ENCODE measurements at regions not wholly inside any gene's neighbourhood (a gene's known extent, or its start where the extent isn't known, plus 50 kb on each side); places are given as distances from the start of the nearest gene placed in this dataset.

DNA sequence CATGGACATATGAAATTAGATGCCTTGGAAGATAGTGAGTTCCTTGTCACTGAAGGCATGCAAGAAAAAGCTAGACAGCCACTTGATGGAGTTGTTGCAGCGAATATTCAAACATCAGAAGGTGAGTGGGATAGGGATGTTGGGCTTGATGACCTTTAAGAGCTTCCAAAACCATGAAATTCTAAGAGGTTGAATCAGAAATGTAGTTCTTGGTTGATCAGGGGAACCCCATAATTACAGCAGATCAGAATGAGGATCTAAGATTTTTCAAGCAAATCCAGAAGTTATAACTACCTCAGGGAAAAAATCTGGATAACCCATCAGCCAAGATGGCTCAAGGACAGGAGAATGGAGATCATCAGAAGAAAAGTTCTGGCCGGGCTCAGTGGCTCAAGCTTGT lies 244.3 kb upstream of the NR4A3 start:
- no peaks in the 10 kb centered on the region for H3K9me2 ChIP-seq
- POLR2A ChIA-PET, result no interaction called here
- H3K36me3 ChIP-seq (replicated peaks in 1 of 2; ENCODE audit: control insufficient read depth in 1 of 2, insufficient read depth in 2 of 2, low read length in 1 of 2), result no peaks in the 10 kb centered on the region
- WGBS (ENCODE audit: low lambda C conversion rate), result 60% methylated on average over 2 of the region's 2 CpGs
- no peaks in the 10 kb centered on the region for H3K79me2 ChIP-seq (ENCODE audit: insufficient read depth)
- H3K27ac ChIP-seq (ENCODE audit: low read depth in 2 of 2, low read length in 1 of 2), result peak overlapping the region in 1 of 2 experiments; percentile 53; a peak in 2 of 4 replicates
- no peak overlapping the region for H3K4me3 ChIP-seq (ENCODE audit: low read depth in 2 of 2, low read length in 1 of 2)
- CTCF ChIA-PET, result interaction anchor here (1.0 to 1.2 kb wide), 3 partner anchors 11 to 166 kb away, joined by 3 to 5 read pairs (median 4); no protein-coding TSS in a partner anchor
- no peaks in the 10 kb centered on the region for H3K27me3 ChIP-seq (ENCODE audit: insufficient read depth)
- TF ChIP-seq GABPA (IDR thresholded peaks at IDR 0.05; ENCODE audit: low read depth) (no peak), RFX5 (IDR thresholded peaks at IDR 0.05; ENCODE audit: low read length) (no peak), CHD2 (IDR thresholded peaks at IDR 0.05; ENCODE audit: low read length, partially characterized antibody) (no peak), TAF1 (IDR thresholded peaks at IDR 0.05; ENCODE audit: borderline replicate concordance, low read depth, low read length) (no peak), RAD21 (IDR thresholded peaks at IDR 0.05; ENCODE audit: low read length) (no peak), EP300 (IDR thresholded peaks at IDR 0.05; ENCODE audit: borderline replicate concordance in 1 of 2, low read depth in 1 of 2, low read length in 1 of 2) (no peak), NFIC (IDR thresholded peaks at IDR 0.05; ENCODE audit: borderline replicate concordance) (no peak), FOXJ3 (CRISPR knock-in tag; IDR thresholded peaks at IDR 0.05) (no peak), SMC3 (IDR thresholded peaks at IDR 0.05; ENCODE audit: low read depth, low read length) (no peak), YY1 (IDR thresholded peaks at IDR 0.05; ENCODE audit: low read depth) (no peak)
- TF ChIP-seq, protein P1, sequence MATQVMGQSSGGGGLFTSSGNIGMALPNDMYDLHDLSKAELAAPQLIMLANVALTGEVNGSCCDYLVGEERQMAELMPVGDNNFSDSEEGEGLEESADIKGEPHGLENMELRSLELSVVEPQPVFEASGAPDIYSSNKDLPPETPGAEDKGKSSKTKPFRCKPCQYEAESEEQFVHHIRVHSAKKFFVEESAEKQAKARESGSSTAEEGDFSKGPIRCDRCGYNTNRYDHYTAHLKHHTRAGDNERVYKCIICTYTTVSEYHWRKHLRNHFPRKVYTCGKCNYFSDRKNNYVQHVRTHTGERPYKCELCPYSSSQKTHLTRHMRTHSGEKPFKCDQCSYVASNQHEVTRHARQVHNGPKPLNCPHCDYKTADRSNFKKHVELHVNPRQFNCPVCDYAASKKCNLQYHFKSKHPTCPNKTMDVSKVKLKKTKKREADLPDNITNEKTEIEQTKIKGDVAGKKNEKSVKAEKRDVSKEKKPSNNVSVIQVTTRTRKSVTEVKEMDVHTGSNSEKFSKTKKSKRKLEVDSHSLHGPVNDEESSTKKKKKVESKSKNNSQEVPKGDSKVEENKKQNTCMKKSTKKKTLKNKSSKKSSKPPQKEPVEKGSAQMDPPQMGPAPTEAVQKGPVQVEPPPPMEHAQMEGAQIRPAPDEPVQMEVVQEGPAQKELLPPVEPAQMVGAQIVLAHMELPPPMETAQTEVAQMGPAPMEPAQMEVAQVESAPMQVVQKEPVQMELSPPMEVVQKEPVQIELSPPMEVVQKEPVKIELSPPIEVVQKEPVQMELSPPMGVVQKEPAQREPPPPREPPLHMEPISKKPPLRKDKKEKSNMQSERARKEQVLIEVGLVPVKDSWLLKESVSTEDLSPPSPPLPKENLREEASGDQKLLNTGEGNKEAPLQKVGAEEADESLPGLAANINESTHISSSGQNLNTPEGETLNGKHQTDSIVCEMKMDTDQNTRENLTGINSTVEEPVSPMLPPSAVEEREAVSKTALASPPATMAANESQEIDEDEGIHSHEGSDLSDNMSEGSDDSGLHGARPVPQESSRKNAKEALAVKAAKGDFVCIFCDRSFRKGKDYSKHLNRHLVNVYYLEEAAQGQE (IDR thresholded peaks at IDR 0.05; ENCODE audit: low read depth, low read length), result no peak
- TF ChIP-seq, protein P2, sequence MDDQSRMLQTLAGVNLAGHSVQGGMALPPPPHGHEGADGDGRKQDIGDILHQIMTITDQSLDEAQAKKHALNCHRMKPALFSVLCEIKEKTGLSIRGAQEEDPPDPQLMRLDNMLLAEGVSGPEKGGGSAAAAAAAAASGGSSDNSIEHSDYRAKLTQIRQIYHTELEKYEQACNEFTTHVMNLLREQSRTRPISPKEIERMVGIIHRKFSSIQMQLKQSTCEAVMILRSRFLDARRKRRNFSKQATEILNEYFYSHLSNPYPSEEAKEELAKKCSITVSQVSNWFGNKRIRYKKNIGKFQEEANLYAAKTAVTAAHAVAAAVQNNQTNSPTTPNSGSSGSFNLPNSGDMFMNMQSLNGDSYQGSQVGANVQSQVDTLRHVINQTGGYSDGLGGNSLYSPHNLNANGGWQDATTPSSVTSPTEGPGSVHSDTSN (IDR thresholded peaks at IDR 0.05), result no peak
- TF ChIP-seq, protein P3, sequence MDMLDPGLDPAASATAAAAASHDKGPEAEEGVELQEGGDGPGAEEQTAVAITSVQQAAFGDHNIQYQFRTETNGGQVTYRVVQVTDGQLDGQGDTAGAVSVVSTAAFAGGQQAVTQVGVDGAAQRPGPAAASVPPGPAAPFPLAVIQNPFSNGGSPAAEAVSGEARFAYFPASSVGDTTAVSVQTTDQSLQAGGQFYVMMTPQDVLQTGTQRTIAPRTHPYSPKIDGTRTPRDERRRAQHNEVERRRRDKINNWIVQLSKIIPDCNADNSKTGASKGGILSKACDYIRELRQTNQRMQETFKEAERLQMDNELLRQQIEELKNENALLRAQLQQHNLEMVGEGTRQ (IDR thresholded peaks at IDR 0.05; ENCODE audit: borderline replicate concordance, low read depth, low read length), result no peak
- TF ChIP-seq, protein P4, sequence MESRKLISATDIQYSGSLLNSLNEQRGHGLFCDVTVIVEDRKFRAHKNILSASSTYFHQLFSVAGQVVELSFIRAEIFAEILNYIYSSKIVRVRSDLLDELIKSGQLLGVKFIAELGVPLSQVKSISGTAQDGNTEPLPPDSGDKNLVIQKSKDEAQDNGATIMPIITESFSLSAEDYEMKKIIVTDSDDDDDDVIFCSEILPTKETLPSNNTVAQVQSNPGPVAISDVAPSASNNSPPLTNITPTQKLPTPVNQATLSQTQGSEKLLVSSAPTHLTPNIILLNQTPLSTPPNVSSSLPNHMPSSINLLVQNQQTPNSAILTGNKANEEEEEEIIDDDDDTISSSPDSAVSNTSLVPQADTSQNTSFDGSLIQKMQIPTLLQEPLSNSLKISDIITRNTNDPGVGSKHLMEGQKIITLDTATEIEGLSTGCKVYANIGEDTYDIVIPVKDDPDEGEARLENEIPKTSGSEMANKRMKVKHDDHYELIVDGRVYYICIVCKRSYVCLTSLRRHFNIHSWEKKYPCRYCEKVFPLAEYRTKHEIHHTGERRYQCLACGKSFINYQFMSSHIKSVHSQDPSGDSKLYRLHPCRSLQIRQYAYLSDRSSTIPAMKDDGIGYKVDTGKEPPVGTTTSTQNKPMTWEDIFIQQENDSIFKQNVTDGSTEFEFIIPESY (IDR thresholded peaks at IDR 0.05; ENCODE audit: borderline replicate concordance, low read depth), result no peak
- TF ChIP-seq, protein P5, sequence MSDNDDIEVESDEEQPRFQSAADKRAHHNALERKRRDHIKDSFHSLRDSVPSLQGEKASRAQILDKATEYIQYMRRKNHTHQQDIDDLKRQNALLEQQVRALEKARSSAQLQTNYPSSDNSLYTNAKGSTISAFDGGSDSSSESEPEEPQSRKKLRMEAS (IDR thresholded peaks at IDR 0.05; ENCODE audit: low read depth), result no peak
- TF ChIP-seq, protein P6, sequence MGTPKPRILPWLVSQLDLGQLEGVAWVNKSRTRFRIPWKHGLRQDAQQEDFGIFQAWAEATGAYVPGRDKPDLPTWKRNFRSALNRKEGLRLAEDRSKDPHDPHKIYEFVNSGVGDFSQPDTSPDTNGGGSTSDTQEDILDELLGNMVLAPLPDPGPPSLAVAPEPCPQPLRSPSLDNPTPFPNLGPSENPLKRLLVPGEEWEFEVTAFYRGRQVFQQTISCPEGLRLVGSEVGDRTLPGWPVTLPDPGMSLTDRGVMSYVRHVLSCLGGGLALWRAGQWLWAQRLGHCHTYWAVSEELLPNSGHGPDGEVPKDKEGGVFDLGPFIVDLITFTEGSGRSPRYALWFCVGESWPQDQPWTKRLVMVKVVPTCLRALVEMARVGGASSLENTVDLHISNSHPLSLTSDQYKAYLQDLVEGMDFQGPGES (IDR thresholded peaks at IDR 0.05; ENCODE audit: low read depth, low read length), result no peak
- TF ChIP-seq, protein P7, sequence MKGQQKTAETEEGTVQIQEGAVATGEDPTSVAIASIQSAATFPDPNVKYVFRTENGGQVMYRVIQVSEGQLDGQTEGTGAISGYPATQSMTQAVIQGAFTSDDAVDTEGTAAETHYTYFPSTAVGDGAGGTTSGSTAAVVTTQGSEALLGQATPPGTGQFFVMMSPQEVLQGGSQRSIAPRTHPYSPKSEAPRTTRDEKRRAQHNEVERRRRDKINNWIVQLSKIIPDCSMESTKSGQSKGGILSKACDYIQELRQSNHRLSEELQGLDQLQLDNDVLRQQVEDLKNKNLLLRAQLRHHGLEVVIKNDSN (IDR thresholded peaks at IDR 0.05; ENCODE audit: borderline replicate concordance, low read depth), result no peak
- no peak overlapping the region for H2AFZ ChIP-seq (ENCODE audit: low read depth)
- H3K4me1 ChIP-seq (ENCODE audit: control insufficient read depth in 1 of 2, insufficient read depth in 2 of 2, low read depth in 1 of 2, low read length in 1 of 2), result peaks cover 0 to 22% of the 10 kb centered on the region in 2 experiments; a peak in 2 of 4 replicates
- no peak for DNase-seq
- H3K9ac ChIP-seq, result no peak overlapping the region
- no peaks in the 10 kb centered on the region for H3F3A ChIP-seq (replicated peaks; ENCODE audit: insufficient read depth)
- H3K9me3 ChIP-seq, result no peaks in the 10 kb centered on the region
- no peaks in the 10 kb centered on the region for H4K20me1 ChIP-seq (ENCODE audit: insufficient read depth)
- no peak overlapping the region for H3K4me2 ChIP-seq
